CD4-positive, alpha-beta T cell (primary cell): ENCODE measurements at regions not wholly inside any gene's neighbourhood (a gene's known extent, or its start where the extent isn't known, plus 50 kb on each side); places are given as distances from the start of the nearest gene placed in this dataset.

ENCODE experiments used
- ATAC-seq: fragments of 200-7000 bp; cut with Tn5 transposase; one replicate; pipeline ENCODE4 v1.10.0; 2022; ENCODE audit warnings: mild to moderate bottlenecking; ENCODE audit not compliant: poor library complexity
- CTCF ChIA-PET: fragments of 350-600 bp; sonication (Branson Sonifier 250); formaldehyde crosslinking; loops from one replicate; lab custom pipeline; 2021; ENCODE audit warnings: antibody characterized with exemption, inconsistent platforms; lab: Charles Lee
- POLR2A ChIA-PET: fragments of 350-600 bp; sonication (Branson Sonifier 250); formaldehyde crosslinking; loops from one replicate; lab custom pipeline; 2021; ENCODE audit warnings: antibody characterized with exemption, inconsistent platforms; lab: Charles Lee
- DNase-seq, 14 experiments: peaks; one replicate each; pipeline ENCODE4 v3.0.0-alpha.2; 2013 to 2020; ENCODE audit warnings: mixed read lengths in 2 of 14
- H3K27ac ChIP-seq, 2 donors: one replicate each; pipeline versions ENCODE4 v1.5.1 to v1.7.0; 2013; ENCODE audit warnings: low read length in 2 of 2, low read depth in 1 of 2, mild to moderate bottlenecking in 1 of 2
- H3K27me3 ChIP-seq, 2 experiments: 1 replicate in 1 of 2; 2 replicates in 1 of 2; pipeline versions ENCODE4 v1.6.1 to v1.7.0; 2013; ENCODE audit warnings: low read length in 2 of 2, control low read depth in 1 of 2, mild to moderate bottlenecking in 1 of 2, moderate library complexity in 1 of 2; ENCODE audit not compliant: insufficient read depth in 2 of 2, control insufficient read depth in 1 of 2
- H3K36me3 ChIP-seq: one replicate; pipeline ENCODE4 v1.6.1; 2013; ENCODE audit warnings: low read length, control low read depth; ENCODE audit not compliant: insufficient read depth
- H3K4me1 ChIP-seq: one replicate; pipeline ENCODE4 v1.6.1; 2013; ENCODE audit warnings: low read length, control low read depth; ENCODE audit not compliant: insufficient read depth
- H3K4me3 ChIP-seq: one replicate; pipeline ENCODE4 v1.5.1; 2013; ENCODE audit warnings: mild to moderate bottlenecking, low read length, moderate library complexity
- H3K9me3 ChIP-seq, 2 experiments: 1 replicate in 1 of 2; 2 replicates in 1 of 2; pipeline versions ENCODE4 v1.6.1 to v1.7.0; 2013; ENCODE audit warnings: low read length in 2 of 2, mild to moderate bottlenecking in 2 of 2, control low read depth in 1 of 2, moderate library complexity in 1 of 2; ENCODE audit not compliant: control insufficient read depth in 1 of 2, insufficient read depth in 1 of 2
- H3K27ac Mint-ChIP-seq: one replicate; pipeline ENCODE4 v1.8.0; 2020; ENCODE audit warnings: mixed read lengths
- H3K27me3 Mint-ChIP-seq: one replicate; pipeline ENCODE4 v1.8.0; 2021; ENCODE audit warnings: mixed read lengths
- H3K36me3 Mint-ChIP-seq: one replicate; pipeline ENCODE4 v1.8.0; 2021; ENCODE audit warnings: low read depth, mixed read lengths
- H3K4me1 Mint-ChIP-seq: one replicate; pipeline ENCODE4 v1.8.0; 2021; ENCODE audit warnings: low read depth, mixed read lengths
- H3K4me3 Mint-ChIP-seq: one replicate; pipeline ENCODE4 v1.8.0; 2020; ENCODE audit warnings: mild to moderate bottlenecking, mixed read lengths
- H3K9me3 Mint-ChIP-seq: one replicate; pipeline ENCODE4 v1.8.0; 2020; ENCODE audit warnings: mixed read lengths
- intact Hi-C, 2 experiments: fragments of 100-400 bp; cut with DNase I in 1 of 2; cut with micrococcal nuclease in 1 of 2; formaldehyde crosslinking; loops; one replicate each; pipeline versions ENCODE4 v1.15.1 to v1.9.0; 2023 to 2025; cut with DNase I, micrococcal nuclease
- TF ChIP-seq, protein P1 (sequence below): fragments of 200-600 bp; IDR thresholded peaks from one replicate; pipeline ENCODE4 v1.8.0; 2022; ENCODE audit warnings: antibody characterized with exemption, mild to moderate bottlenecking

DNA sequence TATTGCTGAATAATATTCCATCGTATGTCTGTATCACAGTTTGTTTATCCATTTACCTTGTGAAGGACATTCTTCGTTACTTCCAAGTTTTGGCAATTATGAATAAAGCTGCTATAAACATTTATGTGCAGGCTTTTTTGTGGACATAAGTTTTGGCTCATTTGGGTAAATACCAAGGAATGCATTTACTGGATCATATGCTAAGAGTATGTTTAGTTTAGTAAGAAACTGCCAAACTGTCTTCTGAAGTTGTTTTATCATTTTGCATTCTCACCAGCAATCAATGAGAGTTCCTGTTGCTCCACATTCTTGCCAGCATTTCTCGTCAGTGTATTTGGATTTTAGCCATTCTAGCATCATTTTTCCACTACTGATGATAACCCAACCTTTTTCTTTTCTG is 232.7 kb upstream of the NR3C2 start:
- Histone ChIP-seq H3K36me3 (no peaks in the 10 kb centered on the region), H3K4me3 (no peak overlapping the region), H3K4me1 (no peaks in the 10 kb centered on the region), H3K27me3 (no peaks in the 10 kb centered on the region), H3K27ac (no peak overlapping the region), H3K9me3 (no peaks in the 10 kb centered on the region)
- DNase-seq (no peak), ATAC-seq (no peak)
- Mint-ChIP-seq H3K4me3 (no peak overlapping the region), H3K4me1 (no peaks in the 10 kb centered on the region), H3K36me3 (no peaks in the 10 kb centered on the region), H3K27ac (no peak overlapping the region), H3K9me3 (no peaks in the 10 kb centered on the region), H3K27me3 (no peaks in the 10 kb centered on the region)
- ChIA-PET CTCF (no interaction called here), POLR2A (no interaction called here)
- TF ChIP-seq, protein P1, sequence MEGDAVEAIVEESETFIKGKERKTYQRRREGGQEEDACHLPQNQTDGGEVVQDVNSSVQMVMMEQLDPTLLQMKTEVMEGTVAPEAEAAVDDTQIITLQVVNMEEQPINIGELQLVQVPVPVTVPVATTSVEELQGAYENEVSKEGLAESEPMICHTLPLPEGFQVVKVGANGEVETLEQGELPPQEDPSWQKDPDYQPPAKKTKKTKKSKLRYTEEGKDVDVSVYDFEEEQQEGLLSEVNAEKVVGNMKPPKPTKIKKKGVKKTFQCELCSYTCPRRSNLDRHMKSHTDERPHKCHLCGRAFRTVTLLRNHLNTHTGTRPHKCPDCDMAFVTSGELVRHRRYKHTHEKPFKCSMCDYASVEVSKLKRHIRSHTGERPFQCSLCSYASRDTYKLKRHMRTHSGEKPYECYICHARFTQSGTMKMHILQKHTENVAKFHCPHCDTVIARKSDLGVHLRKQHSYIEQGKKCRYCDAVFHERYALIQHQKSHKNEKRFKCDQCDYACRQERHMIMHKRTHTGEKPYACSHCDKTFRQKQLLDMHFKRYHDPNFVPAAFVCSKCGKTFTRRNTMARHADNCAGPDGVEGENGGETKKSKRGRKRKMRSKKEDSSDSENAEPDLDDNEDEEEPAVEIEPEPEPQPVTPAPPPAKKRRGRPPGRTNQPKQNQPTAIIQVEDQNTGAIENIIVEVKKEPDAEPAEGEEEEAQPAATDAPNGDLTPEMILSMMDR: no peak
- intact Hi-C loops: no loop called here

DNA sequence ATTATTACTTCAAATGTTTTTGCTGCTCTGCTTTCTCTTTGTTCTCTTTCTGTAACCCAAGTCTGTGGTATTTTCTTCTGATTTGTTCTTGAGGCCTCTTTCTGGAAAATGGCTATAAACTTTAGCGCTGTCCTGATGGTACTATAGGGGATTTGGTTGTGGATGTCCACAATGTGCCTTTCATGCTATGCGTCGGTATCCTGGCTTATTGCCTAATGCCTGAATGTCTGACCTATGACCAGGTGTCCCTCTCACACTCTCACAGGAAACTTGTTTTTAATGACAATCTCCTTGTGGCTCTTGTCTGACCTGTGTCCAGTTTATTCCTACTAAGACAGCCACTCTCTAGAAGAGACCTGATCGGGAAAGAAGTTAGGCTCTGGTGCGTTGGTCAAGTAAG is 222.4 kb upstream of the NR3C2 start:
- ChIA-PET POLR2A (interaction anchor here (0.6 kb wide), 1 partner anchor 289 kb away, joined by 3 read pairs; no protein-coding TSS in a partner anchor), CTCF (no interaction called here)
- TF ChIP-seq, protein P1: no peak
- no peak for ATAC-seq
- H3K36me3 Mint-ChIP-seq: no peaks in the 10 kb centered on the region
- Histone ChIP-seq H3K27me3 (no peaks in the 10 kb centered on the region), H3K36me3 (no peaks in the 10 kb centered on the region), H3K4me3 (no peak overlapping the region), H3K9me3 (no peaks in the 10 kb centered on the region), H3K4me1 (no peaks in the 10 kb centered on the region), H3K27ac (no peak overlapping the region)
- H3K4me3 Mint-ChIP-seq: no peak overlapping the region
- no peaks in the 10 kb centered on the region for H3K4me1 Mint-ChIP-seq
- DNase-seq: no peak
- no peak overlapping the region for H3K27ac Mint-ChIP-seq
- H3K9me3 Mint-ChIP-seq: no peaks in the 10 kb centered on the region
- intact Hi-C loops: no loop called here
- H3K27me3 Mint-ChIP-seq: peaks cover 5% of the 10 kb centered on the region

DNA sequence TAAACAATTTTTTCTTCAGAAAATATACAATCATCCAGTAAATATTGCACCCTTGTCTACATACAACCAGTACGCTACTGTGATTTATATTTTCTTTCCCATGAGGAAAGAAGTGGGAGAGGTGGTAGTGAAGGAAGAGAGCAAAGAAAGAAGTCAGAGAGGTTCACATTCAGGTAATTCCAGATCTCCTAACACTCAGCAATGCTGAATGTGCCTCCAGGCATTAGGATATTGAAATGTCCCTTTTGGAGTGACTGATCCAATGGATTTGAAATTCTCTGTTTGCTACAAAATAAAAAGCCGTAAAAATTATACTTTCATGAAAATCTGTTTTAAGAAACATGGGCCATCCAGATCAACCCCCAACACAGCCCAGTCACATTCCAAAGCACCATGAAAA is 211.9 kb upstream of the NR3C2 start:
- intact Hi-C loops: no loop called here

More for the DNA sequence above, 211.9 kb upstream of the NR3C2 start:
- H3K4me3 ChIP-seq: no peak overlapping the region
- DNase-seq: no peak
- H3K9me3 ChIP-seq: no peaks in the 10 kb centered on the region
- no peak overlapping the region for H3K27ac ChIP-seq
- TF ChIP-seq, protein P1: no peak
- H3K36me3 Mint-ChIP-seq: no peaks in the 10 kb centered on the region
- H3K4me3 Mint-ChIP-seq: no peak overlapping the region
- H3K4me1 ChIP-seq: no peaks in the 10 kb centered on the region
- H3K36me3 ChIP-seq: no peaks in the 10 kb centered on the region
- CTCF ChIA-PET: no interaction called here
- no peak overlapping the region for H3K27ac Mint-ChIP-seq
- no peaks in the 10 kb centered on the region for H3K9me3 Mint-ChIP-seq
- POLR2A ChIA-PET: no interaction called here
- H3K27me3 ChIP-seq: no peaks in the 10 kb centered on the region
- H3K27me3 Mint-ChIP-seq: no peaks in the 10 kb centered on the region
- ATAC-seq: no peak
- no peaks in the 10 kb centered on the region for H3K4me1 Mint-ChIP-seq
